Astrocyte of the cerebellum (primary cell): ENCODE measurements at regions not wholly inside any gene's neighbourhood (a gene's known extent, or its start where the extent isn't known, plus 50 kb on each side); places are given as distances from the start of the nearest gene placed in this dataset.

ENCODE experiments used
- DNase-seq: peaks from one replicate; pipeline ENCODE4 v3.0.0-alpha.2; 2011; ENCODE audit warnings: low read depth
- H3K4me3 ChIP-seq: 2 replicates; pipeline ENCODE4 v1.5.1; 2011; ENCODE audit warnings: mild to moderate bottlenecking, low read depth, low read length, moderate library complexity
- in situ Hi-C: cut with HindIII; loops from 2 replicates; pipeline ENCODE4 v1.10.0; 2017; ENCODE audit warnings: low sequenced_read_pairs
- TF ChIP-seq, protein P1 (sequence below): IDR thresholded peaks from 2 replicates; pipeline ENCODE4 v1.5.1; 2012; ENCODE audit warnings: low read length, low read depth, moderate library complexity, mild to moderate bottlenecking; ENCODE audit errors: missing control alignments

DNA sequence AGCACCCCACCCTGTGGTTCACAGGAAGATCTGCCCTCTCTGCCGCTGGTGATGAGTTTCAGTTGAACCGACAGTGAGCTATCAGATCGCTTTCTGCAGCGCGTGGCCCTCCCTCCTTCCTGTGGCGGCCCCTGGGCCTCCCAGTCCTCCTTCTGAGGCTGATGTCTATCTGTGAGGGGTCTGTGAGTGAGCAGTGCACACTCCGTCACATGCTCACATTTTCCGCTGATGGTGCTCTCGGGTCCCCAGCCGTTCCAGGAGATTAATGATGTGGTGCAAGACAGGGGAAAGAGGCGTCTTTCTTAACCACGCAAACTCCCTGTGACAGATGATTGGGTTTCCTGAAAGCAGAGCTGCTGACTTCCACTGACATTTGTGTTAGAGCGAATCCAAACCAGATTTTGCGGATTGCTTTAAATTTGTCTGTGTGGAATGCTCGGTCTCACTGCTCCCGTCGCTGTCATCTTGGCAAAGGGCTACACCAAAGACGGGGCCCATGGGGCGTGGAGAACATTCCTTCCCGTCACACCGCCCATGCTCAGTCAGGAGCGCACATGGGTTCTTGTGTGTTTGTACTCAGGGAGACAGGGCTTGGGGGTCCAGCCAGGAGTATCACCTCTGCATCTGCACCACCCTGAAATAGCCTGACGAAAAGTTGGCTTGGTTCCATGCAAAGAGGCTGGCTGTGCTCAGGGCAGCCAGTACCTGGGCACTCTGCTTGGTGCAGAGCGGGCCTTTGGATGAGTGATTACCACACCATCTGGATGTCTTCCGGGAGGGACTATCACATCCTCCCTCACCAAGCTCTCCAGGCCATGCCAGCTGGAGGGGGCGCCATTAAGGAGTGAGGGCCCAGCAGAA lies 154.7 kb upstream of the HS6ST1 start:
- in situ Hi-C loops, result no loop called here
- H3K4me3 ChIP-seq, result no peak overlapping the region

GRCh38 chr2:128474036-128474955 lies 155.6 kb upstream of the HS6ST1 start:
- in situ Hi-C loops, result no loop called here
- DNase-seq, result no peak
- TF ChIP-seq, protein P1, sequence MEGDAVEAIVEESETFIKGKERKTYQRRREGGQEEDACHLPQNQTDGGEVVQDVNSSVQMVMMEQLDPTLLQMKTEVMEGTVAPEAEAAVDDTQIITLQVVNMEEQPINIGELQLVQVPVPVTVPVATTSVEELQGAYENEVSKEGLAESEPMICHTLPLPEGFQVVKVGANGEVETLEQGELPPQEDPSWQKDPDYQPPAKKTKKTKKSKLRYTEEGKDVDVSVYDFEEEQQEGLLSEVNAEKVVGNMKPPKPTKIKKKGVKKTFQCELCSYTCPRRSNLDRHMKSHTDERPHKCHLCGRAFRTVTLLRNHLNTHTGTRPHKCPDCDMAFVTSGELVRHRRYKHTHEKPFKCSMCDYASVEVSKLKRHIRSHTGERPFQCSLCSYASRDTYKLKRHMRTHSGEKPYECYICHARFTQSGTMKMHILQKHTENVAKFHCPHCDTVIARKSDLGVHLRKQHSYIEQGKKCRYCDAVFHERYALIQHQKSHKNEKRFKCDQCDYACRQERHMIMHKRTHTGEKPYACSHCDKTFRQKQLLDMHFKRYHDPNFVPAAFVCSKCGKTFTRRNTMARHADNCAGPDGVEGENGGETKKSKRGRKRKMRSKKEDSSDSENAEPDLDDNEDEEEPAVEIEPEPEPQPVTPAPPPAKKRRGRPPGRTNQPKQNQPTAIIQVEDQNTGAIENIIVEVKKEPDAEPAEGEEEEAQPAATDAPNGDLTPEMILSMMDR, result no peak
- H3K4me3 ChIP-seq, result no peak overlapping the region

More for the DNA sequence above, 154.7 kb upstream of the HS6ST1 start:
- TF ChIP-seq, protein P1, result no peak
- peak; percentile 12 for DNase-seq

DNA sequence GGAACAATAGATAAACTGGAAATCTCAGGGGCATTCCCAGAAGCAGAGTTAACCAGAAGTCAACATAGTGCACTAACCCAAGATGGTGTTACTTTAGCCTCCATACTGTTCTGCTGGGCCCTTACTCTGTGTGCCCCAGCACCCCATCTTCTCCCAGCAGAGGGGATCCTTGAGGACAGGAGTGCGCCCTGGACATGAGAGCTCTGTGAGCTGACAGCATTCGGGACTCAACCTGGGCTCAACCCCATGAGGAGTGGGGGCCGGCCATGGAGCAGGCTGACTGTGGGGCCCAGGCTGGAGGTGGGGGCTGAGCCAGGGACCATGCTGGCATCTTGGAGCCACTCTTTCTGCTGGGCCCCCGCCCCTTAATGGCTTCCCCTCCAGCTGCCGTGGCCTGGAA lies 156.3 kb upstream of the HS6ST1 start:
- no peak for DNase-seq
- in situ Hi-C loops, result no loop called here
- TF ChIP-seq, protein P1, result no peak
- no peak overlapping the region for H3K4me3 ChIP-seq

GRCh38 chr2:128475427-128476211 lies 157.0 kb upstream of the HS6ST1 start:
- DNase-seq, result no peak
- no peak overlapping the region for H3K4me3 ChIP-seq
- TF ChIP-seq, protein P1, result no peak
- in situ Hi-C loops, result no loop called here

GRCh38 chr2:128477026-128477820 lies 158.6 kb upstream of the HS6ST1 start:
- in situ Hi-C loops, result no loop called here
- DNase-seq, result no peak
- H3K4me3 ChIP-seq, result no peak overlapping the region
- TF ChIP-seq, protein P1, result no peak
